ENCODE measurements at regions not wholly inside any gene's neighbourhood (a gene's known extent, or its start where the extent isn't known, plus 50 kb on each side); places are given as distances from the start of the nearest gene placed in this dataset.
"Not testable (repeated sequence)": the region's sequence is repeated elsewhere in the genome, so short reads cannot be mapped to it uniquely, and the experiment has no call there.

DNA sequence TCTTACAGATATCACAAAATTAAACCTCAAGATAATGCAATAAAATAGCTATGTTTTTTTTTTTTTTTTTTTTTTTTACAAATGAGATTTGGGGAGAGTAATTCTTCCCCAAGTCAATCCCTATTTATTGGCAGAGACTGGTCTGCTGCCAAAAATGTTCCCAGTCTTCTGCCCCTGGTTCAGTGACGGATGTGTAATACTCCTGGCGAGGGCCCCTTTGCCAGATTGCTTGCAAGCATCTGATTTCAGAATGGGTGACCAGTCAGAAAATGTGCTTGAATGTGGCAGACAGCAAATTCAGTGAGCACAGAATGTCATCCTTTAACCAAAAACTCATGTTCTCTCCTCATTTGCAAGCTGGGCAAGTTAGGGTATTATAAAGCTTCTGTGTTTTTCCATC, 363.8 kb upstream of the MTNR1B start:
- TF ChIP-seq, protein P1, sequence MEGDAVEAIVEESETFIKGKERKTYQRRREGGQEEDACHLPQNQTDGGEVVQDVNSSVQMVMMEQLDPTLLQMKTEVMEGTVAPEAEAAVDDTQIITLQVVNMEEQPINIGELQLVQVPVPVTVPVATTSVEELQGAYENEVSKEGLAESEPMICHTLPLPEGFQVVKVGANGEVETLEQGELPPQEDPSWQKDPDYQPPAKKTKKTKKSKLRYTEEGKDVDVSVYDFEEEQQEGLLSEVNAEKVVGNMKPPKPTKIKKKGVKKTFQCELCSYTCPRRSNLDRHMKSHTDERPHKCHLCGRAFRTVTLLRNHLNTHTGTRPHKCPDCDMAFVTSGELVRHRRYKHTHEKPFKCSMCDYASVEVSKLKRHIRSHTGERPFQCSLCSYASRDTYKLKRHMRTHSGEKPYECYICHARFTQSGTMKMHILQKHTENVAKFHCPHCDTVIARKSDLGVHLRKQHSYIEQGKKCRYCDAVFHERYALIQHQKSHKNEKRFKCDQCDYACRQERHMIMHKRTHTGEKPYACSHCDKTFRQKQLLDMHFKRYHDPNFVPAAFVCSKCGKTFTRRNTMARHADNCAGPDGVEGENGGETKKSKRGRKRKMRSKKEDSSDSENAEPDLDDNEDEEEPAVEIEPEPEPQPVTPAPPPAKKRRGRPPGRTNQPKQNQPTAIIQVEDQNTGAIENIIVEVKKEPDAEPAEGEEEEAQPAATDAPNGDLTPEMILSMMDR (IDR thresholded peaks at IDR 0.05; ENCODE audit: low read depth, low read length), result no peak
- no peak for DNase-seq (ENCODE audit: low read depth, low spot score)
- in situ Hi-C loops (cut with HindIII; ENCODE audit: low sequenced_read_pairs), result no loop called here
- no peak overlapping the region for H3K4me3 ChIP-seq (ENCODE audit: low read depth, low read length)

GRCh38 chr11:92607969-92608722, 361.3 kb upstream of the MTNR1B start:
- DNase-seq (ENCODE audit: low read depth, low spot score), result no peak
- in situ Hi-C loops (cut with HindIII; ENCODE audit: low sequenced_read_pairs), result no loop called here
- no peak overlapping the region for H3K4me3 ChIP-seq (ENCODE audit: low read depth, low read length)
- TF ChIP-seq, protein P1 (IDR thresholded peaks at IDR 0.05; ENCODE audit: low read depth, low read length), result no peak

DNA sequence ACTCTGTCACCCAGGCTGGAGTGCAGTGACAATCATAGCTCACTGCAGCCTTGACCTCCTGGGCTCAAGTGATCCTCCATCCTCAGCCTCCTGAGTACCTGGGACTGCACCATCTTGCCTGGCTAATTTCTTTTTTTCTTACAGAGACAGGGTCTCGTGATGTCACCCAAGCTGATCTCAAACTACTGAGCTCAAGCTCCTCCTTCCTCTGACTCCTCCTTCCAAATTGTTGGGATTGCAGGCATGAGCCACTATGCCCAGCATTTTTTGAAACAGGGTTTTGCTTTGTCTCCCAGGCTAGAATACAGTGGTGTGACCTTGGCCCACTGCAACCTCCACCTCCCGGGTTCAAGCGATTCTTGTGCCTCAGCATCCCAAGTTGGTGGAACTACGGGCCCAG, 358.3 kb upstream of the MTNR1B start:
- TF ChIP-seq, protein P1 (IDR thresholded peaks at IDR 0.05; ENCODE audit: low read depth, low read length), result no peak
- DNase-seq (ENCODE audit: low read depth, low spot score), result no peak
- in situ Hi-C loops (cut with HindIII; ENCODE audit: low sequenced_read_pairs), result no loop called here

GRCh38 chr11:92618020-92618419, 351.4 kb upstream of the MTNR1B start:
- DNase-seq (ENCODE audit: low read depth, low spot score); in situ Hi-C loops (cut with HindIII; ENCODE audit: low sequenced_read_pairs); H3K4me3 ChIP-seq (ENCODE audit: low read depth, low read length): not testable (repeated sequence)

More for the DNA sequence above, 358.3 kb upstream of the MTNR1B start:
- H3K4me3 ChIP-seq (ENCODE audit: low read depth, low read length), result no peak overlapping the region

DNA sequence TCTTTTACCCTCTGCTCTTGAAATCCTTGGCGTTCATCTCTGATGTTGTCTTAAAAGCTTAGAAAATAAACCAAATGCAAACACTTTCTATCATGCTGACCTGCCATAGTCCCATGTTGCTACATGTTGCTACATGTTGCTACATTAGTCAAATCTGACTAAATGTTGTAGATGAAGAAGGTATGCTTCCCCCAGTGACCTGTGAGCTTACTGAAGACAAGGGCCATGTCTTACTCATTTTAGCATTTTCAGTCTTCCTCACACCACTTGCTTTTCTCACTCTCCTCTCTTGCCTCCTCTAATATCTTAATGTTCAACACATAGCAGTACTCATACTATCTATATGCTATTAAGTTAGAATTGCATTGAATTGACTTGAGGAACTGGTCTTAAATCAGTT, 346.4 kb upstream of the MTNR1B start:
- no peak overlapping the region for H3K4me3 ChIP-seq (ENCODE audit: low read depth, low read length)
- TF ChIP-seq, protein P1 (IDR thresholded peaks at IDR 0.05; ENCODE audit: low read depth, low read length), result no peak
- in situ Hi-C loops (cut with HindIII; ENCODE audit: low sequenced_read_pairs), result no loop called here
- DNase-seq (ENCODE audit: low read depth, low spot score), result no peak

- DNase-seq (ENCODE audit: low read depth, low spot score), result no peak
- TF ChIP-seq, protein P1 (IDR thresholded peaks at IDR 0.05; ENCODE audit: low read depth, low read length), result no peak
- in situ Hi-C loops (cut with HindIII; ENCODE audit: low sequenced_read_pairs), result no loop called here
- no peak overlapping the region for H3K4me3 ChIP-seq (ENCODE audit: low read depth, low read length)
These were observed 343.6 kb upstream of the MTNR1B start for GRCh38 chr11:92625894-92626293.

GRCh38 chr11:92626624-92627023, 342.8 kb upstream of the MTNR1B start:
- no peak for DNase-seq (ENCODE audit: low read depth, low spot score)
- TF ChIP-seq, protein P1 (IDR thresholded peaks at IDR 0.05; ENCODE audit: low read depth, low read length), result no peak
- in situ Hi-C loops (cut with HindIII; ENCODE audit: low sequenced_read_pairs), result no loop called here
- no peak overlapping the region for H3K4me3 ChIP-seq (ENCODE audit: low read depth, low read length)

Data from astrocyte of the spinal cord (primary cell).